Small intestine (tissue), 7 donors: ENCODE measurements at regions not wholly inside any gene's neighbourhood (a gene's known extent, or its start where the extent isn't known, plus 50 kb on each side); places are given as distances from the start of the nearest gene placed in this dataset.

Experiments used
- DNase-seq, 2 donors: peaks; one replicate each; pipeline versions ENCODE4 v3.0.0 to v3.0.0-alpha.2; 2013
- FAIRE-seq: peaks from 2 replicates; lab custom pipeline; 2012; peaks lifted over from hg19 to GRCh38; lab: Jason Lieb, UNC
- H3K27ac ChIP-seq, 3 donors: one replicate each; pipeline ENCODE4 v1.5.1; 2013; ENCODE audit warnings: low read length in 2 of 3, mild to moderate bottlenecking in 2 of 3, control low read depth in 1 of 3, inconsistent platforms in 1 of 3, low read depth in 1 of 3, moderate library complexity in 1 of 3
- H3K27me3 ChIP-seq, 3 donors: one replicate each; pipeline ENCODE4 v1.6.1; 2013; ENCODE audit warnings: low read length in 3 of 3, inconsistent platforms in 1 of 3; ENCODE audit not compliant: control insufficient read depth in 3 of 3, insufficient read depth in 3 of 3
- H3K36me3 ChIP-seq, 3 donors: one replicate each; pipeline ENCODE4 v1.6.1; 2013; ENCODE audit warnings: low read length in 3 of 3, inconsistent platforms in 1 of 3, low read depth in 1 of 3, mild to moderate bottlenecking in 1 of 3, moderate library complexity in 1 of 3; ENCODE audit not compliant: control insufficient read depth in 3 of 3, insufficient read depth in 2 of 3
- H3K4me1 ChIP-seq, 3 donors: one replicate each; pipeline ENCODE4 v1.6.1; 2013; ENCODE audit warnings: low read length in 2 of 3, inconsistent platforms in 1 of 3, low read depth in 1 of 3, mild to moderate bottlenecking in 1 of 3, moderate library complexity in 1 of 3; ENCODE audit not compliant: control insufficient read depth in 3 of 3, insufficient read depth in 2 of 3
- H3K4me3 ChIP-seq, 3 donors: one replicate each; pipeline ENCODE4 v1.5.1; 2013; ENCODE audit warnings: low read length in 3 of 3, control low read depth in 1 of 3, inconsistent platforms in 1 of 3, low read depth in 1 of 3, mild to moderate bottlenecking in 1 of 3, moderate library complexity in 1 of 3
- H3K9me3 ChIP-seq, 2 donors: one replicate each; pipeline ENCODE4 v1.6.1; 2013; ENCODE audit warnings: low read depth in 1 of 2, low read length in 1 of 2; ENCODE audit not compliant: control insufficient read depth in 2 of 2, insufficient read depth in 1 of 2
- WGBS, 3 donors: extraction: QIAGEN DNeasy Blood & Tissue Kit; methylation state at CpG; one replicate each; pipeline ENCODE4 v1.1.7; 2013; 5-methylcytosine and 5-hydroxymethylcytosine counted together
- donor health status: healthy with polysubstance abuse.
- donor health status: control.
- donor health status: control.
- donor health status: Bipolar disorder and iron deficiency.
- donor health status: healthy.

DNA sequence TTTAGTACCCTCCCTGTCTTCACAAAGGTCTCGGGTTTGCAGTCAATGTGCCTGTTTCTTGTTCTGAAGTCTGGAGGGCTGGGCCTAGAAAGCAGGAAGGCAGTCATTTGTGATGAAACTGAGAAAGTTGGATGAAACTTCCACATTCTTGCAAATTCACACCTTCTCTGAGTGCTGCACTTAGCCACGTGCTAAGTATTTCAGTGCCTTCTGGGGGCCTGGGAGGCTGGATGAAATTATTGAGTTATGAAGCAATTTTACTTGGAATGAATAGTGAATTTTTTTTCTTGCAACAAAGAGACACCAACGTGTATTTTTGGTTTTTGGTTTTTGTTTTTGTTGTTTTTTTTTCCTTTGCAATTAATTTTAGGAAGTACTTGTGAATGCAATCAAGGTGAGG, 71.2 kb downstream of the MSX1 start:
- WGBS, 3 donors, result 33 to 46% (median 40%) methylated on average over 3 of the region's 3 CpGs
- no peak overlapping the region for H3K4me3 ChIP-seq
- DNase-seq, result no peak

DNA sequence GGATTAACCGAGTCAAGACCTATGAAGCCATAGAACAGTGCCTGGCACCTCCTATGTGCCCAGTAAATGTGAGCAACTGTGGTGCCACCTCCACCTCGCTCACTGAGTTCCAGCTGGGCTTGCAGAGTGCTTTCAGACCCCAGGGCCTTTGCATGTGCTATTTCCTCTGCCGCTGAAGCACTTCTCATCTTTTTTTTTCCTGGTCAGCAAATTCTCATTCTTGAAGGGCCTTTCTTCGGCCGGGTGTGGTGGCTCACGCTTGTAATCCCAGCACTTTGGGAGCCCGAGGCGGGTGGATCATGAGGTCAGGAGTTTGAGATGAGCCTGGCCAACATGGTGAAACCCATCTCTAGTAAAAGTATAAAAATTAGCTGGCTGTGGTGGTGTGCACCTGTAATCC, 76.5 kb downstream of the MSX1 start:
- no peak overlapping the region for H3K27ac ChIP-seq
- no peaks in the 10 kb centered on the region for H3K36me3 ChIP-seq
- no peak overlapping the region for H3K4me3 ChIP-seq
- no peaks in the 10 kb centered on the region for H3K27me3 ChIP-seq
- 83 to 91% (median 90%) methylated on average over 8 of the region's 8 CpGs for WGBS, 3 donors
- H3K4me1 ChIP-seq, result no peaks in the 10 kb centered on the region
- DNase-seq (no peak), FAIRE-seq (no peak)
- no peaks in the 10 kb centered on the region for H3K9me3 ChIP-seq

More for the DNA sequence above, 71.2 kb downstream of the MSX1 start:
- Histone ChIP-seq H3K4me1 (no peaks in the 10 kb centered on the region), H3K27ac (no peak overlapping the region), H3K9me3 (no peaks in the 10 kb centered on the region), H3K36me3 (no peaks in the 10 kb centered on the region), H3K27me3 (no peaks in the 10 kb centered on the region)
- no peak for FAIRE-seq

- Histone ChIP-seq H3K4me1 (no peaks in the 10 kb centered on the region), H3K4me3 (no peak overlapping the region), H3K27me3 (no peaks in the 10 kb centered on the region), H3K9me3 (no peaks in the 10 kb centered on the region), H3K27ac (no peak overlapping the region), H3K36me3 (no peaks in the 10 kb centered on the region)
- DNase-seq (no peak), FAIRE-seq (no peak)
- 84 to 90% (median 90%) methylated on average over 6 of the region's 6 CpGs for WGBS, 3 donors
Observed at GRCh38 chr4:4937926-4938325, 78.5 kb downstream of the MSX1 start.

GRCh38 chr4:4941751-4942150, 77.5 kb downstream of the CYTL1 start:
- Histone ChIP-seq H3K27me3 (no peaks in the 10 kb centered on the region), H3K27ac (no peak overlapping the region), H3K9me3 (peaks cover 0 to 2% of the 10 kb centered on the region in 2 donors), H3K4me1 (no peaks in the 10 kb centered on the region), H3K4me3 (no peak overlapping the region), H3K36me3 (no peaks in the 10 kb centered on the region)
- WGBS, 3 donors, result 71 to 83% (median 74%) methylated on average over 1 of the region's 1 CpG
- DNase-seq (no peak), FAIRE-seq (no peak)

- no peaks in the 10 kb centered on the region for H3K4me1 ChIP-seq
- H3K27me3 ChIP-seq, result no peaks in the 10 kb centered on the region
- H3K36me3 ChIP-seq, result no peaks in the 10 kb centered on the region
- no peak for FAIRE-seq
- no peak overlapping the region for H3K27ac ChIP-seq
- peaks cover 0 to 2% of the 10 kb centered on the region in 2 donors for H3K9me3 ChIP-seq
- WGBS, 3 donors, result 60 to 68% (median 62%) methylated on average over 3 of the region's 3 CpGs
- DNase-seq, result no peak
- no peak overlapping the region for H3K4me3 ChIP-seq
Observed at GRCh38 chr4:4942658-4943057, 76.6 kb downstream of the CYTL1 start.

GRCh38 chr4:4945021-4945420, 74.2 kb downstream of the CYTL1 start:
- Histone ChIP-seq H3K36me3 (no peaks in the 10 kb centered on the region), H3K27me3 (no peaks in the 10 kb centered on the region), H3K9me3 (peaks cover 0 to 2% of the 10 kb centered on the region in 2 donors), H3K4me3 (no peak overlapping the region), H3K27ac (no peak overlapping the region), H3K4me1 (no peaks in the 10 kb centered on the region)
- 57 to 66% (median 59%) methylated on average over 3 of the region's 3 CpGs for WGBS, 3 donors
- FAIRE-seq (no peak), DNase-seq (no peak)

- Histone ChIP-seq H3K27ac (no peak overlapping the region), H3K36me3 (no peaks in the 10 kb centered on the region), H3K4me3 (no peak overlapping the region), H3K9me3 (peaks cover 0 to 2% of the 10 kb centered on the region in 2 donors), H3K27me3 (no peaks in the 10 kb centered on the region), H3K4me1 (no peaks in the 10 kb centered on the region)
- WGBS, 3 donors, result 67 to 85% (median 71%) methylated on average over 1 of the region's 1 CpG
- no peak for DNase-seq
- no peak for FAIRE-seq
Observed at GRCh38 chr4:4945829-4946228, 73.4 kb downstream of the CYTL1 start.

DNA sequence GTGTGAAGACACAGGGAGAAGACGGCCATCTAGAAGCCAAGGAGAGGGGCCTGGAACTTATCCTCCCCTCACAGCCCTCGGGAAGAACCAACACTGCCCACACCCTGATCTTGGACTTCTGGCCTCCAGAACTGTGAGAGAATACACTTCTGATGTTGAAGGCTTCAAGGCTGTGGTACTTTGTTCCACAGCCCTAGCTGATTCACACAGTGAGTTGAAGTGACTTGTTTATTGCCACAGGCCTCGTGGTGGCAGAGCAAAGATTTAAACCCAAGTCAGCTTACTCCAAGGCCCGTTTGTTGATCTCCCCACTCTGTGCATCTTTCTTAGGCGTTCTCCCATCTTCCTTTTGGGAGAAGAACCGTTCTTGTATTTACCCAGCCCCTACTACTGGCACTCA, 72.8 kb downstream of the CYTL1 start:
- Histone ChIP-seq H3K9me3 (peaks cover 0 to 2% of the 10 kb centered on the region in 2 donors), H3K27me3 (no peaks in the 10 kb centered on the region), H3K27ac (no peak overlapping the region), H3K36me3 (no peaks in the 10 kb centered on the region), H3K4me3 (no peak overlapping the region), H3K4me1 (no peaks in the 10 kb centered on the region)
- no peak for FAIRE-seq
- no peak for DNase-seq
- 61 to 78% (median 63%) methylated on average over 6 of the region's 6 CpGs for WGBS, 3 donors

GRCh38 chr4:4947721-4948120, 71.5 kb downstream of the CYTL1 start:
- no peaks in the 10 kb centered on the region for H3K27me3 ChIP-seq
- H3K4me3 ChIP-seq, result no peak overlapping the region
- 87 to 89% (median 89%) methylated on average over 5 of the region's 5 CpGs for WGBS, 3 donors
- no peak overlapping the region for H3K27ac ChIP-seq
- DNase-seq (no peak), FAIRE-seq (no peak)
- H3K4me1 ChIP-seq, result no peaks in the 10 kb centered on the region
- no peaks in the 10 kb centered on the region for H3K36me3 ChIP-seq
- peaks cover 0 to 4% of the 10 kb centered on the region in 2 donors for H3K9me3 ChIP-seq
